GM19238 (cell line): ENCODE measurements at regions not wholly inside any gene's neighbourhood (a gene's known extent, or its start where the extent isn't known, plus 50 kb on each side); places are given as distances from the start of the nearest gene placed in this dataset.
"Not testable (repeated sequence)": the region's sequence is repeated elsewhere in the genome, so short reads cannot be mapped to it uniquely, and the experiment has no call there.

Experiments used
- DNase-seq: peaks from one replicate; pipeline ENCODE4 v3.0.0; 2011; ENCODE audit warnings: low spot score; ENCODE audit not compliant: insufficient read length

- DNase-seq, result no peak
Measured at GRCh38 chr18:59971871-59972428, 72.2 kb downstream of the PMAIP1 start.

DNA sequence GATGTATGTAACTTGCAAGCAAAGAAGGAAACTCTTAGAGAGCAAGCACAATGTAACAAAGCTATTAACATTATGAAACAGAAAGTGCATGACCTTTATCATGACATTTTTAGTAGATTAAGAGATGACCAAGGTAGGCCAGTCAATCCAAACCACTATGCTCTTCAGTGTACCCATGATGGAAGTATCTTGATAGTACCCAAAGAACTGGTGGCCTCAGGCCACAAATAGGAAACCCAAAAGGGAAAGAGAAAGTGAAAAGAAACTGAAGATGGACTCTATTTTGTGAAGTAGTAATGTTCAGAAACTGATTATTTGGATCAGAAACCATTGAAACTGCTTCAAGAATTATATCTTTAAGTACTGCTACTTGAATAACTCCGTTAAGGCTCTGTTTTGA is 71.3 kb downstream of the PMAIP1 start:
- DNase-seq, result not testable (repeated sequence)

- DNase-seq, result not testable (repeated sequence)
Measured at GRCh38 chr18:59969477-59970028, 69.8 kb downstream of the PMAIP1 start.

GRCh38 chr18:59968583-59968982 is 68.8 kb downstream of the PMAIP1 start:
- no peak for DNase-seq

DNA sequence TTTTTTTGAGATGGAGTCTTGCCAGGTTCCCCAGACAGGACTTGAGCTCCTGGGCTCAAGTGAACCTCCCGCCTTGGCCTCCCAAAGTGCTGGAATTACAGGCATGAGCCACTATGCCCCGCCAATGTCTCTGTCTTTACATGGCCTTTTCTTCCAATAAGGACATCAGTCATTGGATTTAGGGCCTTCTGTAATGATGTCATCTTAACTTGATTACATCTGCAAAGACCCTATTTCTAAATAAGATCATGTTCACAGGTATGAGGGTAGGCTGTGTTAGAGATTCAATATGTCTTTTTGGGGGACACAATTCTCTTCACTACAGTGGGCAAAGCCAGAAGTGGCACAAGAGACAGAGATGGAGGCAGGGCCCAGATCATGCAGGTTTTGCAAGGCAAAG is 68.1 kb downstream of the PMAIP1 start:
- DNase-seq, result no peak

- DNase-seq, result no peak
Measured at GRCh38 chr18:59966913-59967312, 67.1 kb downstream of the PMAIP1 start.

- DNase-seq, result no peak
Measured at GRCh38 chr18:59963229-59963628, 63.4 kb downstream of the PMAIP1 start.

- peak; percentile 28 for DNase-seq
Measured at GRCh38 chr18:59961070-59961469, 61.3 kb downstream of the PMAIP1 start.

- DNase-seq, result no peak
Measured at GRCh38 chr18:59960272-59960671, 60.5 kb downstream of the PMAIP1 start.

- no peak for DNase-seq
Measured at GRCh38 chr18:59959606-59960005, 59.8 kb downstream of the PMAIP1 start.

DNA sequence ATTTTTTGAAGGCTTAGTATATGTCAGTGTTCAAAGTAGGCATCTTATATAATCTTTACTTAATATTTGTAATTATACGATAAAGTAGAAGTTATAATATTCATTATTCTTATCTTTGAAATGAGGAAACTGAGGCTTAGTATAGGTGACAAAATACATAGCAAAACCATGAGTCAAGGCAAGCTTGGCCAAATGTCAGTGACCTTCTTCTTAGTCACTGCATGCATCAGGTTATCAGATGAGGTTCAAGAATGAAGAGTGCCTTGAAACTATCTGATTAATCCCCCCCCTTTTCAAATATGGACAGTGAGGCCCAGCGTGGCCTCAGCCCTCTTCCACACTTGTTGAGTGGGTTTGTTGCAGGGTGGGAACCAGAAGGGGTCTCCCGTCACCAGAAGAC is 59.3 kb downstream of the PMAIP1 start:
- no peak for DNase-seq

GRCh38 chr18:59957957-59958356 is 58.2 kb downstream of the PMAIP1 start:
- DNase-seq, result no peak

DNA sequence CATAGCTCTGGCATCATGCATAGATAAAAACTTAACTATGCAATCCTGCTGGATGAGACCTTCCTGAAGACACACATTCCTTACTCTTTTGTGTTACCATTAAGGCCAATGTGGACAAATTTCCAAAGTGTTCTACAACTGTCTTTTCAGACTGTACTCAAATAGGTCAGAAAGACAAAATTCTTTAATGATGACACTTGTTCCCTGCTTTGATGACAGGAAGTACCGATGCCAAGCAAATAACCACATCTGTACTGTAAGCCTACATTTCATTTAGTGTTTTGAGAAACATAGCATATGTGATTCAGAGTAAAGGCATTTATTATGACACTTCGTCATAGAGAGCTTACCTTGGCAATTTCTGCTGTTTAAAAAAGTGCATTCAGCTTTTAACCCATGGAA is 55.0 kb downstream of the PMAIP1 start:
- DNase-seq, result no peak

DNA sequence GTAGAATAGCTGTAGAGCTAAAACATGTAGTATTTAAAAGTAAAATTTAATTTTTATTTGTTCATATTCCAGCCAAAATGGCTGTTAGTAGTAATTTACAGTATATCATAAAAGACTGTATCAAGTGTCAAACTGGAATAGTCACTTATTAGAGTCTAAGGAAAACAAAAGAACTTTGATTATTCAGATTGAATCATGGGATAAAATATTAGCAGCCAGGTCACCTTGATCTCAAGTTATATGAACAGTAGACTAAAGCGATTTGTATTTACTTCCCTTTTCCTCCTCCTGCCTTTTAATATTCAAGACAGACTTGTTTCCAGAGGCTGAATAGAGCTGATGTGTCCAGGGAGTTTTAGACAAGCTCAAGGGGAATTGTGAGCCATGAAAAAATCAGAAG is 54.4 kb downstream of the PMAIP1 start:
- no peak for DNase-seq
